HG03575 (cell line): ENCODE measurements at regions not wholly inside any gene's neighbourhood (a gene's known extent, or its start where the extent isn't known, plus 50 kb on each side); places are given as distances from the start of the nearest gene placed in this dataset.
"Not testable (repeated sequence)": the region's sequence is repeated elsewhere in the genome, so short reads cannot be mapped to it uniquely, and the experiment has no call there.

Source experiments
- ATAC-seq: cut with Tn5 transposase; IDR thresholded peaks from one replicate; pipeline ENCODE4 v1.9.1; 2021; ENCODE audit not compliant: unreplicated experiment, insufficient number of reproducible peaks, low FRiP score; ENCODE audit errors: extremely low read depth

DNA sequence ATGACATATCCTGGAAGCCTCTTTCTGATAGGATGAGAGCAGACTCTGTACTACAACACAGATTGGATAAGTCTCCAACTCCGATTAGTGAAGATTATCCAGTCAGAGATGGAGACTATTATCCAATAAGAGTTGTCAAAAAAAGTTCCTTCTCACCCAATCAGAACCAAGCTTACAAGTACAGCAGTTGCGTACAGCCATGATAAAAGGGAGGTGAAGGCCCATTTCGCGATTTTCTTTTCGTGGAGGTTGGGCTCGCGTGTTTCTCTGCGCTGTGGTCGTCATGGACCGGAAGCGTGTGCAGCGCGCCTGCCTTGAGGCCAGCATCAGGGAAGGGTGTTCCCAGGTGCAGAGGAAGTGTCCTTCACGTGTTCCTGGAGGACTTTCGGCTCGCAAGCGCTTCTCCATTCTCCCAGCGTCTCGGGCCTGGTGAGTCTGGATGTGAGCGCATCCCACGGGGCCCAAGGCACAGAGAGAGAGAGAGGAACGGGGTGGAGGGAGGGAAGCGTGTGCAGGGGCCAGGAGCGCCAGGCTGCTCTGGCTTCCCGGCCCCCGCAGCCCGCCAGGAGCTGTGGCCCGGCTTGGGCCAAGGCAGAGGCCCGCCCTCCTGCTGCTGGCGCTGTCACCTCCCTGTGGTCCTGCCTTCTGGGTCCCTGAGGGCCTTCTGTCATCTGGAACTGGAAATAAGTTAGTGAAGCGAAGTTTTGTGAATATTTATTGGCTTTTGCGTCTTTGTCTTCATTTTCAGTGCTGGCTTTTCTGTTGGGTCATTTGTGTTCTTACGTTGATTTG is 53.9 kb downstream of the CDRT15L2 start:
- not testable (repeated sequence) for ATAC-seq

- not testable (repeated sequence) for ATAC-seq
These were observed 60.6 kb downstream of the CDRT15L2 start for GRCh38 chr17:20640147-20640546.

DNA sequence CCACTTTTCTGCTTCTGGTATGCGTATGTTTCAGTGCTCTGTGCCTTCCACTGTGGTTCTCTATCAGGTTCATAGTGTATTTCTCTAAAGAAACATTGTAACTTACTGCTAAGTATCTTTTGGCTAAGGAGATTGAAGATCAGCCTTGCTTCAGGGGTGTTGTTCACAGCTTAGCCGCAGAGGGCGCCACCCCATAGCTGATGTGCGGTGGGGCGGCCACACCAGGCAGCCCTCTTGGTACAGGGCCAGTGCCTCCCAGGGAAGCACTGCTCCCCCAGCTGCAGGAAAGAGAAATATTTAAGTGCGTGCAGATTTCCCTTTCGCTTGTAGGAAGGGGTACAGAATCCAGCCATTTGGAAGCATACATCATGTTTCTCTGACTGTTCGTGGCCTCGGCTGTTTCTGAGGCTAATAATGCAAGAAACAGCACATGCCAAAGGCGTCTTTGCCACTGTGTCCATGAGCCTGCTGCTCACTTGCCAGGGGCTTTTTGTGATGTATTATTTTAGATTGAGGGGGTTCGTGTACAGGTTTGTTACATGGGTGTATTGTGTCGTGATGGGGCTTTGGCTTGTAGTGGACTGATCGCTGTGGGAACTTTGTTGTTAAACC is 67.2 kb downstream of the CDRT15L2 start:
- ATAC-seq: not testable (repeated sequence)

- ATAC-seq: peak; percentile 69
These were observed 69.7 kb downstream of the CDRT15L2 start for GRCh38 chr17:20649097-20649767.

GRCh38 chr17:20651022-20651421 is 71.5 kb downstream of the CDRT15L2 start:
- ATAC-seq: not testable (repeated sequence)

DNA sequence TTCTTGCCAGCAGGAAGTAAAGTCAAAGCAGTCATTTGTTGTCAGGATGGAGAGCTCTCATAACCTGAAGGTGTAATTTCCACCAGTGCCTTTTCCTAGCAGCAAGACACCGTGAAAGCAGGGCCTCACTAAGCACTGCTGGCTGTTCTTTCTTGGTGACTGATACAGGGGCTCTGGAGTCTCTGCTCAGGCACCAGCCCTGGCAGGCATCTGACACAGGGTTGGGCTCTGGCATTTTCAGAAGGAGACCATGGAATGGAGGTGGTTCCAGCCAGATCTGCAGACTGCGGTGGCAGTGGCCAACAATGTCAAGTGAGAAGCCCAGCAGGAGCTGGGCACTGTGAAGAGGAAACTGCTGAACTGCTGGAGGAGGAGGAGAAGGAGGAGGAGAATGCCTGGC is 72.2 kb downstream of the CDRT15L2 start:
- not testable (repeated sequence) for ATAC-seq

GRCh38 chr17:20653391-20653790 is 73.9 kb downstream of the CDRT15L2 start:
- ATAC-seq: not testable (repeated sequence)

GRCh38 chr17:20654114-20654513 is 74.6 kb downstream of the CDRT15L2 start:
- ATAC-seq: not testable (repeated sequence)

DNA sequence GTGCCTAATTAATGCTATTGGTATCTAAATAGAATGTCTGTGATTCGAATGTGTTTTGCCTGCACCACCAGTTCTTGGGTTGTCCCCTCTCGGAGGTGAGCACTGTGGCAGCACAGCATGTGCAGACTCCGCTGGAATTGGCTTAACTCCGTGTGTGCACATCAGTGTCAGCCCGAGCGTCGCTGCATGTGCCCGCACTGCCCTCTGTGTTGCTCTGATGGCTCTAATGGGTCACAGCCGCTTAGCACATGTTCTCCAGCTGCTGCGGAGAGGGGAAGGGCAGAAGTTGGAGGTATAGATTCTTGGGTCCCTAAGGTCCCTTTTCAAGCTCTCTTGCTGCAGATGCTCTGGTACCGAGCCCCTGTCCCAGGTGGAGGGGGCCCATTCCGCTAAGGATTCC is 75.1 kb downstream of the CDRT15L2 start:
- not testable (repeated sequence) for ATAC-seq

DNA sequence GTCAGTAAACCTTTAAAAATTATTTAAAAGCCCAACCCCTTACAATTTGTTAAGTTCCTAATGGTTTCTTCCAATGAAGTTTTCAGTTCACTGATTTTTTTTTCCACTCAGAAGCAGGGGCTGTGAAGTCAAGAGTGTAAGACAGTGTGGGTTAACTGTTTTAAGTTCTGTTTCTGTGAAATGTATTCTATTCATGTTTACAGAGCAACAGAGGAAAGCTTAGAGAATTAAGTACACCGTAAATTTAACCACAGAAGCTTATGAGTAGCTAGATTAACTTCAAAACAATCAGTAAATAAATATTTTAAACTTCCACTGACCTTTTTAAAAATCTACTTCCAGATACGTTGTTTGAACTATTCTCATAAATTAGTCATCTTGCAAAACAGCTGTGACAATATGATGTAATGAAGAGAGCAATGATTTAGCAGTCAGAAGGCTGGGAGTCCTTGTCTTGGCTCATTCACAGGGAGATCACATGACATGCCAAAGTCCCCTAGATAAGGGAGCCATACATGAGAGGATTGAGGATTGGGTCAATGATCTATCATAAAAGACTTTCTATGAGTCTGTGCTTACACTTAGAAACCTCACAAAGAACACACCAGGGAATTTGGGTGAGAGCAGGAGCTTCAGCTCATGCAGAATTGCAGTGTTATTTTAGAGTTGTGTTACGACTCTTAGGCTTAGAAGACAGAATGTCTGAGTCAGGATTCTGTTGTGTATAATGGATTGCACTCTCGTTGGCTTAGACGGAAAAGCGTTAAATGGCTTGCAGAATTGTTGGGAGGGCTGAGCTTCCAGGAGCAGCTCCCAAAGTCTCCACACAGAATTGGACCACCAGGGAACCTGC is 85.8 kb downstream of the CDRT15L2 start:
- ATAC-seq: not testable (repeated sequence)

- not testable (repeated sequence) for ATAC-seq
These were observed 87.2 kb downstream of the CDRT15L2 start for GRCh38 chr17:20666689-20667088.

DNA sequence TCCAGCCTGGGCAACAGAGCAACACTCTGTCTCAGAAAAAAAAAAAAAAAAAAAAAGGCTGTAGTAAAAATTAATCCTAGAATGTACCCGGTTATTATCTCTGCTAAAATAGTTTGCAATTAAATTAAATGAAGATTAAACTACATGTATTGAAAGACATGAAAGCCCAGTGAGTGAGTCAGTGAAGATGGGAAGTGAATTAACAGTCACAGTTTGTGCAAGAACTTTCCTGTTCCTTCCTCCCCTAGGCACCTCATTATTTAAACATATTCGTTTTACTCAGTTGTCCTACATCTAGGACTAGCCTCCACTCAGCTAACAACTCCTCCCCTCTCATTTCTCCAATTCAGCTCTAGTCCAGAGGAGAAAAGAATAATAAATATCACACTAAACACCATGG is 88.2 kb downstream of the CDRT15L2 start:
- not testable (repeated sequence) for ATAC-seq

GRCh38 chr17:20668316-20668715 is 88.8 kb downstream of the CDRT15L2 start:
- not testable (repeated sequence) for ATAC-seq

DNA sequence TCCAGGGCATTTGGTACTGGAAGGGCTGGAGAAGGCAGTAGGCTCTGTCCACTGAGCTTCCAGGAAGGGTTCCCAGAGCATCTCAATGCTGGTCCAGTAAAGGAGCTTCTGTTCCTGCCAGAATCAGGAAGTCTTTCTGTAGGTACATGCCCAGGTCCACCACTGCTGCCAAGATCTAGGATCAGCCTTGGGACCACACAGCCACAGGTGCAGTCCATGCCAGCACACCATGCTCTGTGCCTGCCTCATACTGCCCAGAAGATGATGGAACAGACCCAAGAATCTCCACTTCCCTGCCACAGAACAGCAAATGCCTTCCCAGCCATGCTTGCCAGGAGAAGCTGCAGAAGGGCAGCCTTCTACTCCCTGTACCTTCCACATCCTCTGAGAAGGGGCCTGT is 89.3 kb downstream of the CDRT15L2 start:
- ATAC-seq: not testable (repeated sequence)

- not testable (repeated sequence) for ATAC-seq
These were observed 91.0 kb downstream of the CDRT15L2 start for GRCh38 chr17:20670506-20670905.

DNA sequence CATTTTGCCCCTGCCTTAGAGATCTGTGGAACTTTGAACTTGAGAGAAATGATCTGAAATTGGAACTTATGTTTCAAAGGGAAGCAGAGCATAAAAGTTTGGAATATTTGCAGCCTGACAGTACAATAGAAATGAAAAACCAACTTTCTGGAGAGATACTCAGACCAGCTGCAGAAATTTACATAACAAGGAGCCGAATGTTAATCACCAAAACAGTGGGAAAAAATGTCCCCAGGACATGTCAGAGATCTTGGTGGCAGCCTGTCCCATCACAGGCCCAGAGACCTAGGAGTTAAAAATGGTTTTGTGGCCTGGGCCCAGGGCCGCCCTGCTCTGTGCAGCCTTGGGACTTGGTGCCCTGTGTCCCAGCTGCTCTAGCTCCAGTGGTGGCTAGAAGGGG is 94.8 kb downstream of the CDRT15L2 start:
- not testable (repeated sequence) for ATAC-seq

GRCh38 chr17:20675707-20676106 is 96.2 kb downstream of the CDRT15L2 start:
- not testable (repeated sequence) for ATAC-seq

DNA sequence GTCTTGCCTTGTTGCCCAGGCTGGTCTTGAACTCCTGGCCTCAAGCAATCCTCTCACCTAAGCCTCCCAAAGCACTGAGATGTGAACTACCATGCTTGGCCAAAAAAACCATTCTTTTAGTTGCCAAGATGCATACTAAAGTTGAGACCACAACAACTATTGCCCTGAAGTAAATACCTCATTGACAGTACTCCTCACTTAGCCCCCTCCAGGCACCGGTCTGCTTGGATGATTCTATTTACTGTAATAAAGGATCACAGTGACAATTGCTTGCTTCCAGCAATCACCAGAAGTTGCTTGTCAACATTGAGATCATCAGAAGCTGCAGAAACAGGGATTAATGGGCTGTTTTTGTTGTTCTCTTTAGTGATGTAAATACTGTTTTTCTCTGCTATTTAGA is 97.1 kb downstream of the CDRT15L2 start:
- not testable (repeated sequence) for ATAC-seq

DNA sequence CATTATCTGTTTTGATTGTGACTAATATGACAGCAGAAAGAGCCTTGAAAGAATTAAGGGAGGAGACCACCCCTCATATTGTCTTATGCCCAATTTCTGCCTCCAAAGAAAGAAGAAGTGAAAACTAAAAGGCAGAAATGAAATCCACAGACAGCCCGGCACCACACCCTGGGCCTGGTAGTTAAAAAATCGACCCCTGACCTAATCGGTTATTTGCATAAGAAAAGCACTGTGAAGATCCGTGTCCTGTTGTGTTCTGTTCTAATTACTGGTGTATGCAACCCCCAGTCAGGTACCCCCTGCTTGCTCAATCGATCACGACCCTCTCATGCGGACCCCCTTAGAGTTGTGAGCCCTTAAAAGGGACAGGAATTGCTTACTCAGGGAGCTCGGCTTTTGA is 97.9 kb downstream of the CDRT15L2 start:
- not testable (repeated sequence) for ATAC-seq
